Retinal pigment epithelial cell (primary cell): ENCODE measurements at regions not wholly inside any gene's neighbourhood (a gene's known extent, or its start where the extent isn't known, plus 50 kb on each side); places are given as distances from the start of the nearest gene placed in this dataset.

Experiments
- DNase-seq: peaks from one replicate; pipeline ENCODE4 v3.0.0-alpha.2; 2010; ENCODE audit warnings: low read depth
- H3K4me3 ChIP-seq: 2 replicates; pipeline ENCODE4 v1.5.1; 2011; ENCODE audit warnings: mild to moderate bottlenecking, low read length, control low read depth, moderate library complexity
- CTCF ChIP-seq: conservative IDR thresholded peaks from 2 replicates; pipeline ENCODE4 v1.5.1; 2011; ENCODE audit warnings: low read depth, low read length, control low read depth, inconsistent platforms

- TF ChIP-seq CTCF, result no peak
- DNase-seq, result no peak
- H3K4me3 ChIP-seq, result no peak overlapping the region
Measured at GRCh38 chr2:228509021-228509420, 327.5 kb upstream of the SPHKAP start.

GRCh38 chr2:228507870-228508269, 326.4 kb upstream of the SPHKAP start:
- no peak for DNase-seq
- TF ChIP-seq CTCF, result no peak
- no peak overlapping the region for H3K4me3 ChIP-seq

- TF ChIP-seq CTCF, result no peak
- no peak overlapping the region for H3K4me3 ChIP-seq
- DNase-seq, result no peak
Measured at GRCh38 chr2:228507231-228507824, 325.8 kb upstream of the SPHKAP start.

- H3K4me3 ChIP-seq, result no peak overlapping the region
- DNase-seq, result no peak
- no peak for TF ChIP-seq CTCF
Measured at GRCh38 chr2:228503731-228504130, 322.2 kb upstream of the SPHKAP start.

- DNase-seq, result no peak
- no peak for TF ChIP-seq CTCF
- no peak overlapping the region for H3K4me3 ChIP-seq
Measured at GRCh38 chr2:228493852-228494251, 312.4 kb upstream of the SPHKAP start.

GRCh38 chr2:228479014-228479413, 297.5 kb upstream of the SPHKAP start:
- TF ChIP-seq CTCF, result no peak
- H3K4me3 ChIP-seq, result no peak overlapping the region
- no peak for DNase-seq

- DNase-seq, result no peak
- no peak overlapping the region for H3K4me3 ChIP-seq
- no peak for TF ChIP-seq CTCF
Measured at GRCh38 chr2:228474466-228474865, 293.0 kb upstream of the SPHKAP start.
